Heart right ventricle (tissue), 16 donors: ENCODE measurements at regions not wholly inside any gene's neighbourhood (a gene's known extent, or its start where the extent isn't known, plus 50 kb on each side); places are given as distances from the start of the nearest gene placed in this dataset.
A peak's percentile ranks its signal among the peaks of the same experiment; 100 is the strongest.

ENCODE experiments used
- ATAC-seq, 8 donors: fragments of 200-7000 bp; cut with Tn5 transposase; one replicate each; pipeline ENCODE4 v1.9.1; 2020; ENCODE audit warnings: mild to moderate bottlenecking in 8 of 8, moderate library complexity in 8 of 8, moderate number of reproducible peaks in 1 of 8
- DNase-seq, 2 donors: peaks; one replicate each; pipeline ENCODE4 v3.0.0-alpha.2; 2020
- H3K27ac ChIP-seq, 10 donors: fragments of 200-600 bp; sonication (generic) in 2 of 10; one replicate each; pipeline versions ENCODE4 v1.5.0 to v1.8.0; 2020 to 2022; ENCODE audit warnings: mild to moderate bottlenecking in 3 of 10
- H3K27me3 ChIP-seq, 7 donors: fragments of 200-600 bp; one replicate each; pipeline ENCODE4 v1.8.0; 2021 to 2022; ENCODE audit warnings: mild to moderate bottlenecking in 2 of 7
- H3K36me3 ChIP-seq, 9 donors: fragments of 200-600 bp; sonication (generic) in 1 of 9; one replicate each; pipeline versions ENCODE4 v1.5.0 to v1.8.0; 2020 to 2022; ENCODE audit warnings: mild to moderate bottlenecking in 2 of 9
- H3K4me1 ChIP-seq, 9 donors: fragments of 200-600 bp; sonication (generic) in 1 of 9; one replicate each; pipeline versions ENCODE4 v1.5.0 to v1.8.0; 2020 to 2022; ENCODE audit warnings: mild to moderate bottlenecking in 4 of 9
- H3K4me3 ChIP-seq, 10 donors: fragments of 200-600 bp; sonication (generic) in 2 of 10; one replicate each; pipeline versions ENCODE4 v1.5.0 to v1.8.0; 2020 to 2022; ENCODE audit warnings: mild to moderate bottlenecking in 7 of 10, moderate library complexity in 2 of 10
- H3K9me3 ChIP-seq, 11 donors: fragments of 200-600 bp in 10 of 11; sonication (generic) in 2 of 11; one replicate each; pipeline versions ENCODE4 v1.5.0 to v1.8.0; 2013 to 2022; ENCODE audit warnings: mild to moderate bottlenecking in 2 of 11, control low read depth in 1 of 11, moderate library complexity in 1 of 11
- CTCF ChIP-seq, 9 donors: fragments of 200-600 bp; sonication (generic) in 2 of 9; IDR thresholded peaks; one replicate each; pipeline versions ENCODE4 v1.5.0 to v1.8.0; 2021 to 2022; ENCODE audit warnings: antibody characterized with exemption in 9 of 9, mild to moderate bottlenecking in 5 of 9, moderate library complexity in 1 of 9
- WGBS, 2 donors: extraction: QIAGEN DNeasy Blood & Tissue Kit; methylation state at CpG; one replicate each; pipeline ENCODE4 v1.1.7; 2013; ENCODE audit warnings: inconsistent platforms in 1 of 2; 5-methylcytosine and 5-hydroxymethylcytosine counted together
- intact Hi-C, 10 donors: fragments of 100-400 bp; cut with DNase I; formaldehyde crosslinking; loops; one replicate each; pipeline versions ENCODE4 v1.11.1 to v1.14.2; 2022
- donor health status: Arrhythmogenic right ventricular cardiomyopathy.
- donor health status: ischemic (EF 13 %, LVEDD 7.1; RV severe dilation, severe dysfunction).
- donor health status: healthy with polysubstance abuse.
- donor health status: DM: no; HTN: yes; CAD: no.
- donor health status: DM: no; HTN: no; CAD: no.
- donor health status: ischemic (EF 25% LVEDD 6.9; RV normal size, moderate dysfunction).
- donor health status: ischemic (EF 25% LVEDD 5.7; RV mildly dilated, moderate dysfunction).
- donor health status: healthy.
- donor health status: DM: yes; HTN: yes; CAD: no.
- donor health status: Ischemic cardiomyopathy.
- donor health status: ischemic (EF 35%, LVEDD 5.7; RV mildly dilated, moderate dysfunction).
- donor health status: nonischemic (EF 11% LVEDD 7.7; RV severe dilation, severe dysfunction).
- donor health status: DM: yes; HTN: yes; CAD: no.
- donor health status: PGD.
- donor health status: ischemic (EF 29% LVEDD 5.4; RV normal size, mild dysfunction).
- donor health status: nonischemic (EF 23%, LVEDD 6.1; RV moderate dilation, normal function).

DNA sequence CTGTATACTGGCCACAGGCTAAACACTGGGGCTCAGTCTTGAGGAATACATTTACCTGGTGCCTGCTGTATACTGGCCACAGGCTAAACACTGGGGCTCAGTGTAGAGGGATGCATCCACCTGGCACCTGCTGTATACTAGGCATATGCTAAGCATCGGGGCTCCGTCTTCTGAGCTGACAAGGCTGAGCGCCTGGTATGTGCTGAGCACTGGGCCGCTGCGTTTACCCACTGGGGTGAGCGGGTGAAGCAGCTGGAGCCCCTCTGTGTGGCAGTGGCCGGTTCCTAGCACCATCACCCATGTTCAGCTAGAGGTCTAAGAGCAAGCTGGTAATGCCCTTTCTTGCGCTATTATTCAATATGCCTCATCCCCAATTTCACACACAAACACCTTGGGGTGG is 93.4 kb downstream of the ADRA2C start:
- peaks cover 0 to 71% (median 65%) of the 10 kb centered on the region in 7 donors for H3K27me3 ChIP-seq
- no peak overlapping the region for H3K27ac ChIP-seq
- no peaks in the 10 kb centered on the region for H3K9me3 ChIP-seq
- H3K36me3 ChIP-seq: no peaks in the 10 kb centered on the region
- H3K4me1 ChIP-seq: peaks cover 0 to 17% (median 3%) of the 10 kb centered on the region in 9 donors
- no peak for DNase-seq
- 90 to 91% methylated on average over 8 of the region's 8 CpGs for WGBS, 2 donors
- TF ChIP-seq CTCF (IDR thresholded peaks at IDR 0.05): no peak
- ATAC-seq: no peak
- H3K4me3 ChIP-seq: no peak overlapping the region
- intact Hi-C loops: no loop called here

DNA sequence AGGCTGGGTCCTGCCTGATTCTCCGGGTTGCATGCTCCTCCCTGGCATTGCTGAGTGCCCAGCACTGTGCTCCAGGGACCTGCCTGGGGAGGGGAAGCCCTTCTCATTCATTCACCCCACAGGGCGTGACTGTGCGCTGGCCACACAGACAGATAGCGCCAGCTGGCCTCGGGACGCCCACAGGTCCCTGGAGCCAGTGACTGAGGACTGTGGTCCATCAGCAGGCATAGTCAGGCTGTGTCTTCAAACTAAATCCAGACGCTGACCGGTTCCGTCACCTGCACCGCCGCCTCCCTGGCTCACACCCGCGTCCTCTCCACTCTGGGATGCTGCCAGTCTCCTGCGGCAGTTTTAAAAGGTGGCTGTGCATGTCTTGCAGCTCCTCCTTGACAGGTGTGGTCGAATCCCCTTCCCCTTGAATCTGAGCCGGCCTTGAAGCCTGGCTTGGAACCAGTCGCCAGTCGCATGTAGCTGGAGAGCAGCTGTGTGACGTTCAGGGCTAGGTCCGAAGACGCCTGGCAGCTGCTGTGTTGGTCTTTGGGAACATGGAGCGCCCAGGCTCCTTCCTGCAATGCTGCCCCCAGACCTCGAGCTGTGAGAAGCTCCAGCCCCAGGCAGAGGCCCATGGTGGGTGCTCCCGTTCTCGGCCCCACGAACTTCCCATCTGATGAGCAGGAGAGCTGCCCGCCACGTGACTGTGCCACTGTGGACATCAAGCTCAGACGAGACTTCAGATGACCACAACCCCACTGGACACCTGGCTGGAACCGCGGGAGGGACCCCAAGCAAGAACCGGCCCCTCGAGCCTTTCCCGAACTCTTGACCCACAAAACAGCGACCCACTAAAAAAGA is 94.1 kb downstream of the ADRA2C start:
- Histone ChIP-seq H3K4me3 (no peak overlapping the region), H3K27ac (no peak overlapping the region), H3K4me1 (peaks cover 0 to 17% (median 3%) of the 10 kb centered on the region in 9 donors), H3K9me3 (no peaks in the 10 kb centered on the region), H3K36me3 (no peaks in the 10 kb centered on the region), H3K27me3 (peaks cover 0 to 71% (median 64%) of the 10 kb centered on the region in 7 donors)
- WGBS, 2 donors: 75 to 77% methylated on average over 35 of the region's 35 CpGs
- no peak for TF ChIP-seq CTCF (IDR thresholded peaks at IDR 0.05)
- intact Hi-C loops: no loop called here
- no peak for DNase-seq
- ATAC-seq: no peak

DNA sequence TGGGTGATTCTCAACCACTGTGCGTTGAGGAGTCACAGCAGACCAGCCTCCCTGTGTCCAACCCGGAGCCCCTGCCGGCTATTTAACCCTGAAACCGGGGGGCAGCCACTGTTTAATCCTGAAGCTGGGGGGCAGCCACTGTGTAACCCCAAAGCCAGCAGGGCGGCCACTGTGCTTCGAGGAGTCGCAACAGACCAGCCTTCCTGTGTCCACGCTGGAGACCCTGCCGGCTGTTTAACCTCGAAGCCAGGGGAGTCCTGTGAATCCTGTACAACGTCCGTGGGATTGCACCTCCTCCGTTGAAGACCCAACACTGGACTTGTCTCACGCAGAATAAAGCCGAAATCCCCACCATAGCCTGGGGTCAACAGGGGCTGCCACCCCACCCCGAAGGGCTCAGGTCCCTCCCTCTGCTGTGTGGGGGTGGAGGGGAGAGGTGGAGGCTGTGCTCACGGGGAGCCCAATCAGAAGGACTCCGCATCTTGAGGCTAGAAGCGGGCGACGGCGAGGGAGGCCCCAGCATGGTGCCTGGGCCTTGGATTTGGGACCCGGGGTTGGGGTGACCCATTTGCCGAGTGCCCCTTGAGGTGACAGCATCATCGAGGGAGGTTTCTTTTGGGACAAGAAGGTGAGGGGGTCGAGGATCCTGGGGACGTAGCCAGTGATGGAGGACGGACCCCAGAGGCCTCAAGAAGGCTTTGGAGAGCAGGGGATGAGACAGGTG is 94.9 kb downstream of the ADRA2C start:
- peaks cover 0 to 69% (median 56%) of the 10 kb centered on the region in 7 donors for H3K27me3 ChIP-seq
- peaks cover 0 to 17% (median 3%) of the 10 kb centered on the region in 9 donors for H3K4me1 ChIP-seq
- H3K36me3 ChIP-seq: no peaks in the 10 kb centered on the region
- no peaks in the 10 kb centered on the region for H3K9me3 ChIP-seq
- no peak overlapping the region for H3K4me3 ChIP-seq
- TF ChIP-seq CTCF (IDR thresholded peaks at IDR 0.05): no peak
- intact Hi-C loops: no loop called here
- ATAC-seq (no peak), DNase-seq (no peak)
- no peak overlapping the region for H3K27ac ChIP-seq
- 88 to 89% methylated on average over 28 of the region's 28 CpGs for WGBS, 2 donors

DNA sequence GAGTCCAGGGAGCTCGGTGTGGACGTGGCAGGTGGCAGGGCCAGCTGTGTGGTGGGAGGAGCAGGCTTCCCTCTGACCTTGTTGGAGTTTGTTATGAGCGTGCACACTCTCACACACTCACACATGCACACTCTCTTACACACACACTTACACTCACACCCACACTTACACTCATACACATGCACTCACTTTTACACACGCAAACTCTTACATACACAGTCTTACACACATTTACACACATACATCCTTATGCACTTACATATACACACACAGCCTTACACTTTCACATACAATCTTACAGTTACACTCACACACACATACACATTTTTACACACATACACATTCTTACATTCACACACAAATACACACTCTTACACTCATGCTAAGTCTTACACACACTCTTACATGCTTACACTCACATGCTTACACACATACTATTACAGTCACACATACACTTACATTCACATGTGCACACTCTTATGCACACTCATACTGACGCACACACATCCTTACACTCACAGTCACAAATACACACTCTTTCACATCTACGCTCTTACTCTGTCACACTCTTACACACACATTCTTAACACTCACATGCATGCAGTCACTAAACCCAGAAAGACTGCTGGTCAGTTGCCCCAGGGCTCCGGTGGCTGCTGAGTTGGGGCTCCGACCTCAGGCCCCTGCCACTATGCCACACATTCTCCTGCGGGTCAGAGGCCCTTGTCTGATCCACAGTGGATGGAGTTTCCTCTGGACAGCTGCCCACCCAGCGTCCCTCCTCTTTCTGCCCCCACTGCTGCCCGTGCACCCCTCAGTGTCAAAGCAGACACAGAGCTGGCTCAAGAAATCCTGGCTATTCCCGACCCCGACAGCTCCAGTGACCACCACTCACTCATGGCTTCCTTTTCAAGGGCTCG is 95.8 kb downstream of the ADRA2C start:
- Histone ChIP-seq H3K9me3 (no peaks in the 10 kb centered on the region), H3K36me3 (no peaks in the 10 kb centered on the region), H3K27ac (peak overlapping the region in 3 of 10 donors; percentile 15 to 66 (median 26)), H3K27me3 (peaks cover 0 to 69% (median 60%) of the 10 kb centered on the region in 7 donors), H3K4me3 (peak overlapping the region in 3 of 10 donors; percentile 4 to 18 (median 8)), H3K4me1 (peaks cover 0 to 17% (median 3%) of the 10 kb centered on the region in 9 donors)
- no peak for ATAC-seq
- DNase-seq: no peak
- intact Hi-C loops: no loop called here
- no peak for TF ChIP-seq CTCF (IDR thresholded peaks at IDR 0.05)
- WGBS, 2 donors: 56% methylated on average over 14 of the region's 14 CpGs
